Transverse colon (tissue), 4 donors: ENCODE measurements at regions not wholly inside any gene's neighbourhood (a gene's known extent, or its start where the extent isn't known, plus 50 kb on each side); places are given as distances from the start of the nearest gene placed in this dataset.

Experiments used
- DNase-seq: peaks from one replicate; pipeline ENCODE4 v3.0.0-alpha.2; 2019
- H3K27ac ChIP-seq, 4 donors: fragments of 200-600 bp; sonication (generic); 2 replicates each; pipeline ENCODE4 v1.5.1; 2016 to 2018; ENCODE audit warnings: inconsistent platforms in 4 of 4
- H3K27me3 ChIP-seq: fragments of 200-600 bp; sonication (generic); 2 replicates; pipeline ENCODE4 v1.5.1; 2017; ENCODE audit warnings: inconsistent platforms
- H3K36me3 ChIP-seq, 4 donors: fragments of 200-600 bp; sonication (generic); 2 replicates each; pipeline ENCODE4 v1.5.1; 2017 to 2019; ENCODE audit warnings: inconsistent platforms in 4 of 4
- H3K4me1 ChIP-seq, 4 donors: fragments of 200-600 bp; sonication (generic); 2 replicates each; pipeline ENCODE4 v1.5.1; 2017 to 2020; ENCODE audit warnings: inconsistent platforms in 4 of 4
- H3K4me3 ChIP-seq, 4 donors: fragments of 200-600 bp; sonication (generic); 1 replicate in 1 of 4; 2 replicates in 3 of 4; pipeline versions ENCODE4 v1.5.1 to v1.6.1; 2017 to 2019; ENCODE audit warnings: inconsistent platforms in 4 of 4
- H3K9me3 ChIP-seq, 2 donors: fragments of 200-600 bp; sonication (generic); 2 replicates each; pipeline ENCODE4 v1.5.1; 2017 to 2019; ENCODE audit warnings: inconsistent platforms in 2 of 2
- CTCF ChIP-seq, 5 experiments: fragments of 200-600 bp in 3 of 5; fragments of 450-650 bp in 2 of 5; sonication (generic) in 3 of 5; IDR thresholded peaks; 1 replicate in 2 of 5; 2 replicates in 3 of 5; pipeline ENCODE4 v1.5.1; 2016 to 2017; ENCODE audit warnings: antibody characterized with exemption in 5 of 5, inconsistent platforms in 3 of 5, mild to moderate bottlenecking in 2 of 5, moderate library complexity in 1 of 5
- EP300 ChIP-seq: sonication (generic); formaldehyde crosslinking; IDR thresholded peaks from one replicate; pipeline ENCODE4 v1.6.1; 2017; ENCODE audit warnings: antibody characterized with exemption, low read depth
- POLR2A ChIP-seq: fragments of 450-650 bp; IDR thresholded peaks from one replicate; pipeline ENCODE4 v1.6.1; 2016; ENCODE audit warnings: antibody characterized with exemption, mild to moderate bottlenecking, moderate library complexity
- POLR2AphosphoS5 ChIP-seq, 3 donors: sonication (generic); formaldehyde crosslinking; IDR thresholded peaks; one replicate each; pipeline ENCODE4 v1.6.1; 2016; ENCODE audit warnings: antibody characterized with exemption in 3 of 3
- WGBS, 2 donors: methylation state at CpG; one replicate each; pipeline ENCODE4 v1.1.5; 2018; ENCODE audit warnings: low coverage in 1 of 2; 5-methylcytosine and 5-hydroxymethylcytosine counted together
- in situ Hi-C, 4 donors: fragments of 200-750 bp; cut with MboI; loops; one replicate each; pipeline versions ENCODE4 v1.15.0 to v1.15.1; 2017; ENCODE audit warnings: low sequenced_read_pairs in 3 of 4, low pct_ligation_motif_present in 1 of 4, low pct_unique_long_range_greater_than_20kb in 1 of 4
- intact Hi-C: fragments of 100-400 bp; cut with DNase I; formaldehyde crosslinking; loops from one replicate; pipeline ENCODE4 v1.15.1; 2023; ENCODE audit warnings: low total_unique reads

GRCh38 chr2:6644261-6644660 is 221.4 kb downstream of the CMPK2 start:
- H3K36me3 ChIP-seq, result no peaks in the 10 kb centered on the region
- H3K9me3 ChIP-seq, result no peaks in the 10 kb centered on the region
- H3K27ac ChIP-seq, result no peak overlapping the region
- H3K4me3 ChIP-seq, result no peak overlapping the region
- intact Hi-C loops, result no loop called here
- DNase-seq, result no peak
- TF ChIP-seq CTCF (IDR thresholded peaks at IDR 0.05), result no peak
- no peak for TF ChIP-seq EP300
- no peak for TF ChIP-seq POLR2A
- TF ChIP-seq POLR2AphosphoS5 (IDR thresholded peaks at IDR 0.05), result no peak
- H3K27me3 ChIP-seq, result no peaks in the 10 kb centered on the region
- WGBS, 2 donors, result 57 to 60% methylated on average over 2 of the region's 2 CpGs
- H3K4me1 ChIP-seq, result no peaks in the 10 kb centered on the region
- in situ Hi-C loops, result no loop called here

- 86 to 89% methylated on average over 1 of the region's 1 CpG for WGBS, 2 donors
- TF ChIP-seq POLR2A (no peak), POLR2AphosphoS5 (IDR thresholded peaks at IDR 0.05) (no peak), CTCF (IDR thresholded peaks at IDR 0.05) (no peak), EP300 (no peak)
Observed at GRCh38 chr2:6645004-6645403, 220.7 kb downstream of the CMPK2 start.

GRCh38 chr2:6645672-6646071 is 220.0 kb downstream of the CMPK2 start:
- WGBS, 2 donors, result 88% methylated on average over 1 of the region's 1 CpG; no CpG with 5 or more reads in 1 of the 2 donors

More at GRCh38 chr2:6645004-6645403, 220.7 kb downstream of the CMPK2 start:
- in situ Hi-C loops (no loop called here), intact Hi-C loops (no loop called here)
- Histone ChIP-seq H3K36me3 (no peaks in the 10 kb centered on the region), H3K27ac (no peak overlapping the region), H3K27me3 (no peaks in the 10 kb centered on the region), H3K9me3 (no peaks in the 10 kb centered on the region), H3K4me3 (no peak overlapping the region), H3K4me1 (no peaks in the 10 kb centered on the region)
- DNase-seq, result no peak

GRCh38 chr2:6647046-6647445 is 218.7 kb downstream of the CMPK2 start:
- no peak overlapping the region for H3K4me3 ChIP-seq
- no peak for DNase-seq
- H3K9me3 ChIP-seq, result no peaks in the 10 kb centered on the region
- 27 to 35% methylated on average over 3 to 6 of the region's 6 CpGs for WGBS, 2 donors
- no peak overlapping the region for H3K27ac ChIP-seq
- H3K36me3 ChIP-seq, result no peaks in the 10 kb centered on the region
- no peak for TF ChIP-seq POLR2AphosphoS5 (IDR thresholded peaks at IDR 0.05)
- TF ChIP-seq CTCF (IDR thresholded peaks at IDR 0.05), result no peak
- TF ChIP-seq EP300, result no peak
- TF ChIP-seq POLR2A, result no peak
- in situ Hi-C loops, result no loop called here
- H3K4me1 ChIP-seq, result no peaks in the 10 kb centered on the region
- intact Hi-C loops, result no loop called here
- H3K27me3 ChIP-seq, result no peaks in the 10 kb centered on the region

More at GRCh38 chr2:6645672-6646071, 220.0 kb downstream of the CMPK2 start:
- TF ChIP-seq CTCF (IDR thresholded peaks at IDR 0.05) (no peak), POLR2AphosphoS5 (IDR thresholded peaks at IDR 0.05) (no peak), EP300 (no peak), POLR2A (no peak)
- no peaks in the 10 kb centered on the region for H3K9me3 ChIP-seq
- H3K4me3 ChIP-seq, result no peak overlapping the region
- in situ Hi-C loops, result no loop called here
- no peaks in the 10 kb centered on the region for H3K4me1 ChIP-seq
- intact Hi-C loops, result no loop called here
- no peak overlapping the region for H3K27ac ChIP-seq
- H3K36me3 ChIP-seq, result no peaks in the 10 kb centered on the region
- H3K27me3 ChIP-seq, result no peaks in the 10 kb centered on the region
- no peak for DNase-seq
